Activated CD4-positive, alpha-beta T cell treated with anti-CD3 and anti-CD28 coated beads for 24 hours (primary cell): ENCODE measurements at regions not wholly inside any gene's neighbourhood (a gene's known extent, or its start where the extent isn't known, plus 50 kb on each side); places are given as distances from the start of the nearest gene placed in this dataset.
"Not testable (repeated sequence)": the region's sequence is repeated elsewhere in the genome, so short reads cannot be mapped to it uniquely, and the experiment has no call there.

Experiments
- DNase-seq, 2 donors: peaks; one replicate each; pipeline ENCODE4 v3.0.0-alpha.2; 2020; ENCODE audit warnings: low read depth in 2 of 2

GRCh38 chrX:140447150-140447549, 57.7 kb downstream of the SOX3 start:
- no peak for DNase-seq

- DNase-seq, result no peak
Measured at GRCh38 chrX:140440876-140441275, 64.0 kb downstream of the SOX3 start.

GRCh38 chrX:140439476-140439875, 65.4 kb downstream of the SOX3 start:
- no peak for DNase-seq

- DNase-seq, result no peak
Measured at GRCh38 chrX:140434347-140434746, 70.5 kb downstream of the SOX3 start.

GRCh38 chrX:140433582-140433981, 71.3 kb downstream of the SOX3 start:
- no peak for DNase-seq

GRCh38 chrX:140432346-140433175, 72.3 kb downstream of the SOX3 start:
- DNase-seq, result no peak

- DNase-seq, result no peak
Measured at GRCh38 chrX:140431521-140431920, 73.3 kb downstream of the SOX3 start.

- DNase-seq, result no peak
Measured at GRCh38 chrX:140425712-140426395, 79.0 kb downstream of the SOX3 start.

GRCh38 chrX:140422501-140422900, 82.4 kb downstream of the SOX3 start:
- DNase-seq, result no peak

- not testable (repeated sequence) for DNase-seq
Measured at GRCh38 chrX:140402131-140402530, 102.7 kb downstream of the SOX3 start.

- not testable (repeated sequence) for DNase-seq
Measured at GRCh38 chrX:140396326-140396725, 108.5 kb downstream of the SOX3 start.

GRCh38 chrX:140393507-140393906, 111.4 kb downstream of the SOX3 start:
- DNase-seq, result no peak

- DNase-seq, result no peak
Measured at GRCh38 chrX:140391313-140391712, 113.6 kb downstream of the SOX3 start.

- no peak for DNase-seq
Measured at GRCh38 chrX:140389331-140389730, 115.5 kb downstream of the SOX3 start.

- DNase-seq, result no peak
Measured at GRCh38 chrX:140362861-140363260, 142.0 kb downstream of the SOX3 start.

GRCh38 chrX:140360924-140361323, 143.9 kb downstream of the SOX3 start:
- no peak for DNase-seq

- DNase-seq, result no peak
Measured at GRCh38 chrX:140360284-140360683, 144.6 kb downstream of the SOX3 start.

- no peak for DNase-seq
Measured at GRCh38 chrX:140355922-140356321, 148.9 kb downstream of the SOX3 start.

- no peak for DNase-seq
Measured at GRCh38 chrX:140355429-140355828, 149.4 kb downstream of the SOX3 start.

GRCh38 chrX:140354431-140355120, 150.3 kb downstream of the SOX3 start:
- no peak for DNase-seq

GRCh38 chrX:140346729-140347128, 158.1 kb downstream of the SOX3 start:
- no peak for DNase-seq

- DNase-seq, result no peak
Measured at GRCh38 chrX:140343226-140343868, 161.5 kb downstream of the SOX3 start.
